ENCODE measurements at regions not wholly inside any gene's neighbourhood (a gene's known extent, or its start where the extent isn't known, plus 50 kb on each side); places are given as distances from the start of the nearest gene placed in this dataset.

DNA sequence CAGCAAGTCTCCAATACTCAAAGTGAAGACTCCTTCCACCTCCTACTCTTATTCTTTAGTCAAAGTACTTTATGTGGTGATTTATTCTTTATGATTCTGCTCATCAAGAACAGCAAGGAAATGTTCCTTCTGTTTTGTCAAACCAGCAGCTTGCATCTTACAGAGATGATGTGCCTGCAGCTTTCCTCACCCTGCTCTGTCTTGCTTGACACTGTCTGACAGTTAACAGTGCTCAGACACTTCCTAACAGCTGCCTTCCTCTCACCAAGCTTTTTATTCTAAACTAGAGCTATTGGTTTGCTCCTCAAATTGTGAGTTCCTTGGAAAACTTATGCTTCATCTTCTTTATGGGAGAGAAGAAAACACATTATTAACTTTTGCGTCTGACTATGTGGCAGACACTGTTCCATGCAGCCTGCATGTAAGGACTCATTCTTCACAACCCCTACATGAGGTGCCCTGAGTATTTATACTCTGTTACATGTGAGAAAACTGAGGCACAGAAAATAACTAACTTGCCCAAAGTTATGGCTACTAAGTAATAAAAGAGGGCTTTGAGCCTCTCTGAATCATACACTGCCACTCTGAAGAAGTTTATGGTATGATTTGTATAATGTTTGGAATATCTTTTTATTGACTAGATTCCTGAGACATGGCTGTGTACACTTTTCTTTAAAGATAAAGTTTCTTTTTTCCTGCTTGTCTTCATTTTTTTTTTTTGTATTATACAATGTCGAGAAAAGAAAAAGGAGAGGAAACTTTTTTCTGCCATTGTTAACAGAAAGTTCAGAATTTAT is 723.3 kb upstream of the DDX18 start:
- Histone ChIP-seq H2AFZ (no peak overlapping the region), H3K27ac (no peak overlapping the region), H3K9me3 (ENCODE audit: low read depth) (no peaks in the 10 kb centered on the region), H3K27me3 (replicated peaks; ENCODE audit: insufficient read depth) (no peaks in the 10 kb centered on the region), H3F3A (ENCODE audit: insufficient read depth) (no peaks in the 10 kb centered on the region), H3K9me2 (ENCODE audit: insufficient read depth) (no peaks in the 10 kb centered on the region), H3K4me1 (ENCODE audit: insufficient read depth) (no peaks in the 10 kb centered on the region), H3K9ac (no peak overlapping the region), H4K20me1 (ENCODE audit: insufficient read depth) (no peaks in the 10 kb centered on the region), H3K4me2 (ENCODE audit: unreplicated experiment) (no peak overlapping the region), H3K79me2 (ENCODE audit: insufficient read depth) (no peaks in the 10 kb centered on the region), H3K36me3 (ENCODE audit: low read depth) (no peaks in the 10 kb centered on the region), H3K4me3 (no peak overlapping the region)
- 7 to 13% methylated on average over 2 of the region's 2 CpGs for WGBS, 2 experiments (ENCODE audit: low coverage in 1 of 2, low lambda C conversion rate in 2 of 2, missing lambda C conversion rate in 2 of 2)
- in situ Hi-C loops (cut with MboI): no loop called here
- no peak for DNase-seq
- TF ChIP-seq EZH2 (IDR thresholded peaks at IDR 0.05; ENCODE audit: insufficient read depth, poor library complexity, severe bottlenecking): no peak
- no peak for TF ChIP-seq EZH2phosphoT487 (IDR thresholded peaks at IDR 0.05; ENCODE audit: insufficient read depth, low read depth)

DNA sequence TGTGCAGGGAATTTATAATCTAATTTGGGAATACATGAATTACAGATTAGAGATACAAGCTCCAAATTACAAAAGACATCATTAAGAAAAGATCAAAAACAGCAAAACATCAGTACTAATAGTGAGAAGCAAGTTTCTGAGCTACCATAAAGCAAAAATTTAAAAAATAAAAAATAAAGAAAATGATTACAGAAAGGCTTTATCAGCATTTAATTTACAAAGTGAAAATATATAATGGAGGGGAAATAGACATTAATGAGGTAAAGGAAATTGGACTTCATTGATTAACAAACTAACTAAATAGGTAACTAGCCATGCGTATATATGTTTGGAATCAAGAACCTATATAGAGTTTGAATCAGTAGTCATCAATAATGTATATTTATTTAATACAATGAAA is 712.9 kb upstream of the DDX18 start:
- H3K4me3 ChIP-seq: no peak overlapping the region
- no peak overlapping the region for H3K27ac ChIP-seq
- no peak for TF ChIP-seq EZH2 (IDR thresholded peaks at IDR 0.05; ENCODE audit: insufficient read depth, poor library complexity, severe bottlenecking)
- TF ChIP-seq EZH2phosphoT487 (IDR thresholded peaks at IDR 0.05; ENCODE audit: insufficient read depth, low read depth): no peak
- no peak for DNase-seq
- H3K36me3 ChIP-seq (ENCODE audit: low read depth): no peaks in the 10 kb centered on the region
- H3F3A ChIP-seq (ENCODE audit: insufficient read depth): no peaks in the 10 kb centered on the region
- no peak overlapping the region for H3K4me2 ChIP-seq (ENCODE audit: unreplicated experiment)
- H3K79me2 ChIP-seq (ENCODE audit: insufficient read depth): no peaks in the 10 kb centered on the region
- no peaks in the 10 kb centered on the region for H4K20me1 ChIP-seq (ENCODE audit: insufficient read depth)
- H3K9me3 ChIP-seq (ENCODE audit: low read depth): no peaks in the 10 kb centered on the region
- 24 to 31% methylated on average over 1 of the region's 1 CpG for WGBS, 2 experiments (ENCODE audit: low coverage in 1 of 2, low lambda C conversion rate in 2 of 2, missing lambda C conversion rate in 2 of 2)
- no peaks in the 10 kb centered on the region for H3K27me3 ChIP-seq (replicated peaks; ENCODE audit: insufficient read depth)
- H3K4me1 ChIP-seq (ENCODE audit: insufficient read depth): no peaks in the 10 kb centered on the region
- no peaks in the 10 kb centered on the region for H3K9me2 ChIP-seq (ENCODE audit: insufficient read depth)
- no peak overlapping the region for H2AFZ ChIP-seq
- H3K9ac ChIP-seq: no peak overlapping the region
- in situ Hi-C loops (cut with MboI): no loop called here

DNA sequence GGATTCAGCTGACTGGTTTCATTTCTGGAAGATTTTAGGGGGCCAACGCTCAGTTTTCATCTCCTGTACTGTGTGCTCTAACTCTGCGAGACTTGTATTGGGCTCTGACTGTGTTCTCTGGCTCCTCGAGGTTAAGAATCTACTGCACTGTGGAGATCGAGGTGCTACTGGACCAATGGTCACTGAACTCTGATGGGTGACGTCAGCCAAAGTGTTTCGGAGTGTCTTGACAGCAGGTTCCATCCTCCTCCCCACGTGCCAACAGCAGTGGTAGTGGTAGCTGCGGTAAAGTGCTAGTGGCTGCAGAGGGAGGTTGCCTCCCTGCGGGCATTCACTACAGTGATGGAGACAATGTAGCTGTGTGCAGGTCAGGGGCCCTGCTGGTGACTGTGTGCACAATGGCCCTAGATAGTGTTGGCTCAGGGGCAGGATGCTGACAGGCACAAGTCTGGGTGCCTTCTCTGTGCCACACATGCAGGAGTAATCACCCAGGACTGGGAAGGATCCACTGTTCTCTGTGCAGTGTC is 705.7 kb upstream of the DDX18 start:
- H2AFZ ChIP-seq: no peak overlapping the region
- DNase-seq: no peak
- H3K79me2 ChIP-seq (ENCODE audit: insufficient read depth): no peaks in the 10 kb centered on the region
- H3K27ac ChIP-seq: no peak overlapping the region
- H4K20me1 ChIP-seq (ENCODE audit: insufficient read depth): no peaks in the 10 kb centered on the region
- no peaks in the 10 kb centered on the region for H3K4me1 ChIP-seq (ENCODE audit: insufficient read depth)
- no peak overlapping the region for H3K4me2 ChIP-seq (ENCODE audit: unreplicated experiment)
- in situ Hi-C loops (cut with MboI): no loop called here
- H3F3A ChIP-seq (ENCODE audit: insufficient read depth): no peaks in the 10 kb centered on the region
- H3K9ac ChIP-seq: no peak overlapping the region
- TF ChIP-seq EZH2phosphoT487 (IDR thresholded peaks at IDR 0.05; ENCODE audit: insufficient read depth, low read depth): no peak
- no peak for TF ChIP-seq EZH2 (IDR thresholded peaks at IDR 0.05; ENCODE audit: insufficient read depth, poor library complexity, severe bottlenecking)
- H3K36me3 ChIP-seq (ENCODE audit: low read depth): no peaks in the 10 kb centered on the region
- H3K4me3 ChIP-seq: no peak overlapping the region
- H3K9me2 ChIP-seq (ENCODE audit: insufficient read depth): no peaks in the 10 kb centered on the region
- WGBS, 2 experiments (ENCODE audit: low coverage in 1 of 2, low lambda C conversion rate in 2 of 2, missing lambda C conversion rate in 2 of 2): 25 to 27% methylated on average over 9 of the region's 9 CpGs
- no peaks in the 10 kb centered on the region for H3K27me3 ChIP-seq (replicated peaks; ENCODE audit: insufficient read depth)
- no peaks in the 10 kb centered on the region for H3K9me3 ChIP-seq (ENCODE audit: low read depth)

DNA sequence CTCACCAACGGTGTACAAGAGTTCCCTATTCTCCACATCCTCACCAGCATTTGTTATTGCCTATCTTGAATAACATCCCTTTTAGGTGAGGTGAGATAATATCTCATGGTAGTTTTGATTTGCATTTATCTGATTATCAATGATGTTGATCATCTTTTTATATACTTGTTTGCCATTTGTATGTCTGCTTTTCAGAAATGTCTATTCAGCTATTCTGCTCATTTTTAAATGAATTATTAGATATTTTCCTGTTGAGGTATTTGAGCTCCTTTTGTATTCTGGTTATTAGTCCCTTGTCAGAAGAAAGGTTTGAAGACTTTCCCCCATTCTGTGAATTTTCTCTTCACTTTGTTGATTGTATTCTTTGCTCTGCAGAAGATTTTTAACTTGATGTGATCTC is 695.5 kb upstream of the DDX18 start:
- H3K36me3 ChIP-seq (ENCODE audit: low read depth): no peaks in the 10 kb centered on the region
- in situ Hi-C loops (cut with MboI): no loop called here
- no peak overlapping the region for H3K9ac ChIP-seq
- no peaks in the 10 kb centered on the region for H3F3A ChIP-seq (ENCODE audit: insufficient read depth)
- no peak overlapping the region for H3K27ac ChIP-seq
- no peak for DNase-seq
- no peak overlapping the region for H3K4me2 ChIP-seq (ENCODE audit: unreplicated experiment)
- no peak for TF ChIP-seq EZH2 (IDR thresholded peaks at IDR 0.05; ENCODE audit: insufficient read depth, poor library complexity, severe bottlenecking)
- no peak for TF ChIP-seq EZH2phosphoT487 (IDR thresholded peaks at IDR 0.05; ENCODE audit: insufficient read depth, low read depth)
- no peaks in the 10 kb centered on the region for H4K20me1 ChIP-seq (ENCODE audit: insufficient read depth)
- H3K27me3 ChIP-seq (replicated peaks; ENCODE audit: insufficient read depth): no peaks in the 10 kb centered on the region
- no peaks in the 10 kb centered on the region for H3K9me2 ChIP-seq (ENCODE audit: insufficient read depth)
- H3K9me3 ChIP-seq (ENCODE audit: low read depth): no peaks in the 10 kb centered on the region
- 4 to 9% methylated on average over 1 of the region's 1 CpG for WGBS, 2 experiments (ENCODE audit: low coverage in 1 of 2, low lambda C conversion rate in 2 of 2, missing lambda C conversion rate in 2 of 2)
- H3K79me2 ChIP-seq (ENCODE audit: insufficient read depth): no peaks in the 10 kb centered on the region
- no peaks in the 10 kb centered on the region for H3K4me1 ChIP-seq (ENCODE audit: insufficient read depth)
- H2AFZ ChIP-seq: no peak overlapping the region
- no peak overlapping the region for H3K4me3 ChIP-seq
